Nephron progenitor cell (in vitro differentiated cells): ENCODE measurements at regions not wholly inside any gene's neighbourhood (a gene's known extent, or its start where the extent isn't known, plus 50 kb on each side); places are given as distances from the start of the nearest gene placed in this dataset.

ENCODE experiments used
- DNase-seq: peaks from one replicate; pipeline ENCODE4 v3.0.0; 2021
- H3K27ac Mint-ChIP-seq: 2 replicates; pipeline ENCODE4 v1.8.0; 2021; ENCODE audit warnings: mild to moderate bottlenecking, moderate library complexity, mixed read lengths
- H3K27me3 Mint-ChIP-seq: 2 replicates; pipeline ENCODE4 v1.8.0; 2021; ENCODE audit warnings: mild to moderate bottlenecking, low read depth, mixed read lengths; ENCODE audit not compliant: poor library complexity
- H3K36me3 Mint-ChIP-seq: 2 replicates; pipeline ENCODE4 v1.8.0; 2021; ENCODE audit warnings: low read depth, mixed read lengths
- H3K4me1 Mint-ChIP-seq: 2 replicates; pipeline ENCODE4 v1.8.0; 2021; ENCODE audit warnings: mixed read lengths
- H3K4me3 Mint-ChIP-seq: 2 replicates; pipeline ENCODE4 v1.8.0; 2021; ENCODE audit warnings: mild to moderate bottlenecking, moderate library complexity, mixed read lengths
- H3K9me3 Mint-ChIP-seq: 2 replicates; pipeline ENCODE4 v1.8.0; 2021; ENCODE audit warnings: mild to moderate bottlenecking, moderate library complexity, mixed read lengths
- CTCF ChIP-seq: fragments of 200-600 bp; sonication (generic); IDR thresholded peaks from 2 replicates; pipeline ENCODE4 v1.5.0; 2021; ENCODE audit warnings: antibody characterized with exemption

- no peak for TF ChIP-seq CTCF
- H3K9me3 Mint-ChIP-seq = no peaks in the 10 kb centered on the region
- no peak overlapping the region for H3K4me3 Mint-ChIP-seq
- no peaks in the 10 kb centered on the region for H3K36me3 Mint-ChIP-seq
- H3K27me3 Mint-ChIP-seq = peaks cover 13% of the 10 kb centered on the region
- no peak for DNase-seq
- peak overlapping the region; percentile 7 for H3K27ac Mint-ChIP-seq
- peaks cover 7% of the 10 kb centered on the region for H3K4me1 Mint-ChIP-seq
Observed at GRCh38 chr3:54026543-54026942, 95.8 kb upstream of the CACNA2D3 start.

- Mint-ChIP-seq H3K27me3 (peaks cover 18% of the 10 kb centered on the region), H3K36me3 (peaks cover 10% of the 10 kb centered on the region), H3K27ac (no peak overlapping the region), H3K4me1 (peaks cover 12% of the 10 kb centered on the region), H3K4me3 (no peak overlapping the region), H3K9me3 (peaks cover 21% of the 10 kb centered on the region)
- no peak for TF ChIP-seq CTCF
- DNase-seq = no peak
Observed at GRCh38 chr3:54021071-54021470, 101.3 kb upstream of the CACNA2D3 start.

- no peak overlapping the region for H3K4me3 Mint-ChIP-seq
- H3K27me3 Mint-ChIP-seq = peaks cover 18% of the 10 kb centered on the region
- peaks cover 10% of the 10 kb centered on the region for H3K36me3 Mint-ChIP-seq
- TF ChIP-seq CTCF = no peak
- H3K4me1 Mint-ChIP-seq = peaks cover 19% of the 10 kb centered on the region
- H3K27ac Mint-ChIP-seq = no peak overlapping the region
- DNase-seq = no peak
- peaks cover 21% of the 10 kb centered on the region for H3K9me3 Mint-ChIP-seq
Observed at GRCh38 chr3:54020436-54020835, 101.9 kb upstream of the CACNA2D3 start.

- Mint-ChIP-seq H3K27me3 (peaks cover 15% of the 10 kb centered on the region), H3K36me3 (peaks cover 5% of the 10 kb centered on the region), H3K27ac (peak overlapping the region; percentile 84), H3K4me1 (peaks cover 48% of the 10 kb centered on the region), H3K4me3 (peak overlapping the region; percentile 24), H3K9me3 (peaks cover 15% of the 10 kb centered on the region)
- no peak for TF ChIP-seq CTCF
- DNase-seq = no peak
Observed at GRCh38 chr3:54014067-54014466, 108.3 kb upstream of the CACNA2D3 start.

GRCh38 chr3:54008744-54009143, 113.6 kb upstream of the CACNA2D3 start:
- no peak for TF ChIP-seq CTCF
- no peaks in the 10 kb centered on the region for H3K27me3 Mint-ChIP-seq

GRCh38 chr3:54008099-54008498, 114.3 kb upstream of the CACNA2D3 start:
- H3K27ac Mint-ChIP-seq = no peak overlapping the region
- no peak for DNase-seq
- H3K4me1 Mint-ChIP-seq = peaks cover 29% of the 10 kb centered on the region
- TF ChIP-seq CTCF = no peak
- H3K27me3 Mint-ChIP-seq = peaks cover 3% of the 10 kb centered on the region
- no peak overlapping the region for H3K4me3 Mint-ChIP-seq
- no peaks in the 10 kb centered on the region for H3K36me3 Mint-ChIP-seq
- H3K9me3 Mint-ChIP-seq = no peaks in the 10 kb centered on the region

More at GRCh38 chr3:54008744-54009143, 113.6 kb upstream of the CACNA2D3 start:
- H3K27ac Mint-ChIP-seq = peak overlapping the region; percentile 7
- H3K9me3 Mint-ChIP-seq = no peaks in the 10 kb centered on the region
- no peaks in the 10 kb centered on the region for H3K36me3 Mint-ChIP-seq
- DNase-seq = no peak
- peaks cover 36% of the 10 kb centered on the region for H3K4me1 Mint-ChIP-seq
- H3K4me3 Mint-ChIP-seq = peak overlapping the region; percentile 31
